Left ventricle myocardium inferior (tissue), 1 donor: ENCODE measurements at regions not wholly inside any gene's neighbourhood (a gene's known extent, or its start where the extent isn't known, plus 50 kb on each side); places are given as distances from the start of the nearest gene placed in this dataset.

Experiments used
- DNase-seq: peaks from one replicate; pipeline ENCODE4 v3.0.0-alpha.2; 2020
- H3K27ac ChIP-seq: fragments of 200-600 bp; replicated peaks from 2 replicates; pipeline ENCODE4 v1.8.0; 2021
- H3K27me3 ChIP-seq: fragments of 200-600 bp; 2 replicates; pipeline ENCODE4 v1.8.0; 2021; ENCODE audit warnings: low read depth
- H3K36me3 ChIP-seq: fragments of 200-600 bp; 2 replicates; pipeline ENCODE4 v1.8.0; 2021
- H3K4me1 ChIP-seq: fragments of 200-600 bp; 2 replicates; pipeline ENCODE4 v1.8.0; 2021
- H3K4me3 ChIP-seq: fragments of 200-600 bp; 2 replicates; pipeline ENCODE4 v1.8.0; 2021; ENCODE audit warnings: mild to moderate bottlenecking, moderate library complexity
- H3K9me3 ChIP-seq: fragments of 200-600 bp; replicated peaks from 2 replicates; pipeline ENCODE4 v1.8.0; 2021
- CTCF ChIP-seq: fragments of 200-600 bp; IDR thresholded peaks from 2 replicates; pipeline ENCODE4 v1.8.0; 2021; ENCODE audit warnings: antibody characterized with exemption, mild to moderate bottlenecking, borderline replicate concordance
- intact Hi-C: fragments of 100-400 bp; cut with micrococcal nuclease; formaldehyde crosslinking; loops from one replicate; pipeline ENCODE4 v1.11.0; 2022
- donor health status: DM: no; HTN: yes; CAD: no; lungs with severe emphysema.

- intact Hi-C loops, result loop anchor here (5.0 kb wide), 2 partner anchors 492 to 1647 kb away; no protein-coding TSS in a partner anchor
Measured at GRCh38 chr1:239899747-239900146, 191.9 kb upstream of the FMN2 start.

GRCh38 chr1:239906394-239906793 is 185.3 kb upstream of the FMN2 start:
- peaks cover 4% of the 10 kb centered on the region for H3K9me3 ChIP-seq

More at GRCh38 chr1:239899747-239900146, 191.9 kb upstream of the FMN2 start:
- Histone ChIP-seq H3K4me3 (no peak overlapping the region), H3K9me3 (no peaks in the 10 kb centered on the region), H3K4me1 (peaks cover 4% of the 10 kb centered on the region), H3K36me3 (no peaks in the 10 kb centered on the region), H3K27me3 (peaks cover 46% of the 10 kb centered on the region), H3K27ac (no peak overlapping the region)
- TF ChIP-seq CTCF, result no peak
- DNase-seq, result no peak

GRCh38 chr1:239909898-239910297 is 181.8 kb upstream of the FMN2 start:
- Histone ChIP-seq H3K4me3 (no peak overlapping the region), H3K36me3 (no peaks in the 10 kb centered on the region), H3K9me3 (peaks cover 4% of the 10 kb centered on the region), H3K27ac (no peak overlapping the region), H3K27me3 (peaks cover 10% of the 10 kb centered on the region), H3K4me1 (no peaks in the 10 kb centered on the region)
- intact Hi-C loops, result no loop called here
- no peak for DNase-seq
- no peak for TF ChIP-seq CTCF

More at GRCh38 chr1:239906394-239906793, 185.3 kb upstream of the FMN2 start:
- no peak for TF ChIP-seq CTCF
- H3K27me3 ChIP-seq, result peaks cover 10% of the 10 kb centered on the region
- DNase-seq, result no peak
- H3K36me3 ChIP-seq, result no peaks in the 10 kb centered on the region
- H3K4me3 ChIP-seq, result no peak overlapping the region
- intact Hi-C loops, result no loop called here
- H3K4me1 ChIP-seq, result no peaks in the 10 kb centered on the region
- no peak overlapping the region for H3K27ac ChIP-seq

DNA sequence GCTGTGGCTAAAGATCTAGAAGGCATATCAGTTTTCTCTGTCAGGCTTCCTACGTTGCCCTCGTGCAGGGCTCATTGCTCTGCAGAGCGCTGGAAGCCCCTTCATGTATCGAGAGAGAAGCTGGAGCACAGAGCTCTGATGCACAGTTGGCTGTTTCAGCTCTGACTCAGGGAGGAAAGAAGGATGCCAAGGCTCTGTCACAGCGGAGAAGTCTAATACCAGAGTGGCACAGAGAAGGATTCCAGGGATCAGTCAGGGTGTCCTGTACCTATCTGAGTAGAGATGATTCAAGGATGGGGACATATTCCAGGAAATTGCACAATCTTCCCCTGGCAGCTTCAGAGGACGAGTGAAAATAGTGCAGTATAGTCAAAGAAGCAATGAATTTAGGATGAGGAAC is 179.2 kb upstream of the FMN2 start:
- no peaks in the 10 kb centered on the region for H3K36me3 ChIP-seq
- no peak for TF ChIP-seq CTCF
- no peak overlapping the region for H3K4me3 ChIP-seq
- H3K4me1 ChIP-seq, result no peaks in the 10 kb centered on the region
- DNase-seq, result no peak
- intact Hi-C loops, result no loop called here
- H3K27me3 ChIP-seq, result peaks cover 15% of the 10 kb centered on the region
- no peaks in the 10 kb centered on the region for H3K9me3 ChIP-seq
- H3K27ac ChIP-seq, result no peak overlapping the region

DNA sequence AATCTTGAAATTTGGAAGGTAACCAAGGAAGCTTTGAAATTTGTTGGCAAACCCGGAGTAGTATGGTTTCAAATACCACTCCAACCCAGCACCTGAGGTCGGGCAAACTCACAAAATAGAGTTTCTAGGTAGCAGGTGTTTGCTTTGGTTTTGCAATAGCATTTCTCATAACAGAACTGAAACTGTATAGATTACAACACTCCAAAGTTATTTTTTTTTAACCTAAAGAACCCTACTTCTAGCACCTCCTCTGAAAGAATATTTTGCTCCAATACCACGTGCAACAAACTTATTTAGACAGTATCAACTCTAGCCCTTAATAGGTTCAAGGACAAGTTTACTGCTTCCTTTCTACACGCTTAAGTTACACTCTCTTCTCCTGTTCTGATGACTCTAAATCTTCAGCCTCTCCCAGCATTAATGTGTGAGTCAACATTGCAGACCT is 178.5 kb upstream of the FMN2 start:
- no peak for TF ChIP-seq CTCF
- H3K27ac ChIP-seq, result no peak overlapping the region

More for the DNA sequence above, 178.5 kb upstream of the FMN2 start:
- Histone ChIP-seq H3K9me3 (no peaks in the 10 kb centered on the region), H3K27me3 (peaks cover 15% of the 10 kb centered on the region), H3K4me3 (no peak overlapping the region), H3K36me3 (no peaks in the 10 kb centered on the region), H3K4me1 (no peaks in the 10 kb centered on the region)
- intact Hi-C loops, result no loop called here
- DNase-seq, result no peak
